Suprapubic skin (tissue), 4 donors: ENCODE measurements at regions not wholly inside any gene's neighbourhood (a gene's known extent, or its start where the extent isn't known, plus 50 kb on each side); places are given as distances from the start of the nearest gene placed in this dataset.

Experiments used
- CTCF ChIP-seq, 2 donors: fragments of 200-600 bp in 1 of 2; fragments of 450-650 bp in 1 of 2; sonication (generic) in 1 of 2; IDR thresholded peaks; one replicate each; pipeline ENCODE4 v1.5.1; 2016 to 2019; ENCODE audit warnings: antibody characterized with exemption in 2 of 2, mild to moderate bottlenecking in 1 of 2, moderate library complexity in 1 of 2
- POLR2A ChIP-seq, 2 donors: fragments of 450-650 bp; IDR thresholded peaks; one replicate each; pipeline ENCODE4 v1.6.1; 2017; ENCODE audit warnings: antibody characterized with exemption in 2 of 2, mild to moderate bottlenecking in 2 of 2, moderate library complexity in 2 of 2
- POLR2AphosphoS5 ChIP-seq, 3 donors: sonication (generic); formaldehyde crosslinking; IDR thresholded peaks; one replicate each; pipeline ENCODE4 v1.6.1; 2017; ENCODE audit warnings: antibody characterized with exemption in 3 of 3

- TF ChIP-seq POLR2A (IDR thresholded peaks at IDR 0.05) (no peak), CTCF (IDR thresholded peaks at IDR 0.05) (no peak), POLR2AphosphoS5 (IDR thresholded peaks at IDR 0.05) (no peak)
Observed at GRCh38 chr1:80064524-80064923, 1058.0 kb upstream of the ADGRL4 start.
